LNCaP clone FGC (cell line): ENCODE measurements at regions not wholly inside any gene's neighbourhood (a gene's known extent, or its start where the extent isn't known, plus 50 kb on each side); places are given as distances from the start of the nearest gene placed in this dataset.
"Not testable (repeated sequence)": the region's sequence is repeated elsewhere in the genome, so short reads cannot be mapped to it uniquely, and the experiment has no call there.

ENCODE experiments used
- DNase-seq: peaks from one replicate; pipeline ENCODE4 v3.0.0-alpha.2; 2011; ENCODE audit warnings: low read depth
- H3K4me3 ChIP-seq: 2 replicates; pipeline ENCODE4 v1.5.1; 2011; ENCODE audit warnings: mild to moderate bottlenecking, low read depth, low read length, control low read depth
- CTCF ChIP-seq: IDR thresholded peaks from 2 replicates; pipeline ENCODE4 v1.5.1; 2012; ENCODE audit warnings: mild to moderate bottlenecking; ENCODE audit not compliant: control insufficient read depth, insufficient read depth; ENCODE audit errors: extremely low read depth

- no peak overlapping the region for H3K4me3 ChIP-seq
- no peak for TF ChIP-seq CTCF
- DNase-seq, result no peak
Measured at GRCh38 chr3:159882367-159882766, 106.3 kb upstream of the IL12A start.

GRCh38 chr3:159882790-159883779, 105.5 kb upstream of the IL12A start:
- DNase-seq, result no peak
- no peak overlapping the region for H3K4me3 ChIP-seq
- no peak for TF ChIP-seq CTCF

- H3K4me3 ChIP-seq, result no peak overlapping the region
- peak; percentile 57 for TF ChIP-seq CTCF
- DNase-seq, result peak; percentile 19
Measured at GRCh38 chr3:159884661-159885402, 103.8 kb upstream of the IL12A start.

GRCh38 chr3:159886050-159886449, 102.6 kb upstream of the IL12A start:
- TF ChIP-seq CTCF, result no peak
- no peak overlapping the region for H3K4me3 ChIP-seq
- DNase-seq, result no peak

- not testable (repeated sequence) for H3K4me3 ChIP-seq, DNase-seq
Measured at GRCh38 chr3:159886530-159886929, 102.1 kb upstream of the IL12A start.

- no peak for TF ChIP-seq CTCF
- DNase-seq, result no peak
- no peak overlapping the region for H3K4me3 ChIP-seq
Measured at GRCh38 chr3:159887168-159887567, 101.5 kb upstream of the IL12A start.

- H3K4me3 ChIP-seq, result no peak overlapping the region
- TF ChIP-seq CTCF, result no peak
- DNase-seq, result no peak
Measured at GRCh38 chr3:159887911-159888310, 100.7 kb upstream of the IL12A start.
